ENCODE measurements at regions not wholly inside any gene's neighbourhood (a gene's known extent, or its start where the extent isn't known, plus 50 kb on each side); places are given as distances from the start of the nearest gene placed in this dataset.

DNA sequence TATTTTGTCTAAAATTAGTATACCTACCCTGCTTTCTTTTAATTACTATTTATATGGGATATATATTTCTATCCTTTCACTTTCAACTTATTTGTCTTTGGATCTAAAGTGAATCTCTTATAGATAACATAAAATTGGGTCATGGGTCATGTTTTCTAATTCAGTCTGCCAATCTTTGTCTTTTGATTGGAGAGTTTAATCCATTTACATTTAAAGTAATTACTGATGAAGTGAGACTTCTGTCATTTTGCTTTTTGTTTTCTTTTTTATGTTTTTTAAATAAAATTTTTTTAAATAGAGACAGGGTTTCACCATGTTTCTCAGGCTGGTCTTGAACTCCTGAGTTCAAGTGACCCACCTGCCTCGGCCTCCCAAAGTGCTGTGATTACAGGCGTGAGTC lies 50.5 kb upstream of the PRDM1 start:
- DNase-seq (ENCODE audit: extremely low read depth, low read depth): no peak

DNA sequence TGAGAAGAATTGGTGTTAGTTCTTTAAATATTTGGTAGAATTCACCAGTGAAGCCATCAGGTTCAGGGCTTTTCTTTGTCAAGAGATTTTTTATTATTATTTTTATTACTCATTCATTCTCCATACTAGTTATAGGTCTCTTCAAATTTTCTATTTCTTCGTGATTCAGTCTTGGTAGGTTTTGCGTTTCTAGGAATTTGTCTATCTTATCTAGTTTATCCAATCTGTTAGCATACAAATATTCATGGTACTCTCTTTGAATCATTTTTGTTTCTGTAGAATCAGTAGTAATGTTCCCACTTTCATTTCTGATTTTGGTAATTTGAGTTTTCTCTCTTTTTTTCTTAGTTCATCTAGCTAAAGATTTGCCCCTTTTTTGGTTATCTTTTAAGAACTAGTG lies 52.3 kb upstream of the PRDM1 start:
- DNase-seq (ENCODE audit: extremely low read depth, low read depth): no peak

DNA sequence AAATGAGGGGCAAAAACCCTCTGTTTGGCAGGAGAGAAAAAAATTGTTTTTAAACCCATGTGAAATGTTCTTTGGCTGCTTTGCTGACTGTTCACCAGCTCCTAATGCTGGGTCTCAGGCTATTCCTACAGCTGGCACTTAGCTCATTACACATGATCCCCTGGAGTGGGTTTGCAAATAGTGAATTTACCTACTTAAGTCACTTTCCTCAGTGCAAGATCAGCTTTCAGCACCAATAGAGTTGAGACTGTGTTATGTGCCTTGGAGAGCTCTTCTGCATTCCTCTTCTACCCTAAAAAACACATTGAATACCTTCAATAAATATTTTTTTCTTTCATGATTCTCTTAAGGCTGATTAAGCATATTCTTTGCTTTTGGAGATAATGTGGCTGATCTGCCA lies 58.4 kb upstream of the PRDM1 start:
- no peak for DNase-seq (ENCODE audit: extremely low read depth, low read depth)

DNA sequence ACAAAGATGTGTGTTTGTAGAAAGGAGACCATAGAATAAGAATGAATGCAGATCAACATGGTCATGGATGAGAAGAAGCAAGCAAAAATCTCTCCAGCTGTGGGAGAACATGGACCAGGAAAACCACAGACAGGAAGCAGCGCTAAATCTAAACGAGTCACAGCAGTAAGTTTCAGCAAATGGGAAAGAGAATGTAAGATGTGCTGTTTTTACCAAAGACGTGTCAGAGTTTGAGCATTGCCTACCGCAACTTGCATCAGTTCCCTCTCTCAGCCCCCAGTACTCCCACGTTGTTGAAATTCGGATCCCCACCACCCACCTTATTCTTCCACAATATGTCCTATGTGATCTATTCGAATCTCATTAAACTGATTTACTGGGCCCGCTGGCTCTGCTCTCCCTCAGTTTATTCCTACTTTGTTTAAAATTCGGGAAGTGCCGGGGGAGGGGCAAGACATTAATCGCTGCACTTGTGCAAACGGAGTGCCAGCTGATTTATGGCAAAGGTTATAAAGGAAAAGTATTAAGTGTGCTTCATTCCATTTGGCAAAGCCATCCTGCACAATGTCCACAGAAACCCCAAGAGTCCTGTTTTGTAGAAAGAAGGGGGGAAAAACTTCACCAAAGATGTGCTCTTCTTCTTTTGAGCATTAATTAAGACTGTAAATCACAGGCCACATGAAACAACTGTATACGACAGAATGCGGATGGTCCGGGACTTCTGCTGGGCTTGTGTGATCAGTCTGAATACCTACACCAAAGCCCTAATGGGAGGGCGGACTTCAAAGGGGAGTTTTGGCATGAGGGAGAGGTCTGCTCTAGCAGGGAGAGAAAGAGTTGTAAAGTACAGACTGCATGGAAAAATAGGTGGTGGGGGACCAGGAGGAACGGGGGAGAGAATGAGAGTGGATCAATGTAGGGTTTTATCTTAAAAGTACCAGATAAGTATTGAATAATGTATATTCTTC lies 59.1 kb upstream of the PRDM1 start:
- DNase-seq (ENCODE audit: extremely low read depth, low read depth): no peak

DNA sequence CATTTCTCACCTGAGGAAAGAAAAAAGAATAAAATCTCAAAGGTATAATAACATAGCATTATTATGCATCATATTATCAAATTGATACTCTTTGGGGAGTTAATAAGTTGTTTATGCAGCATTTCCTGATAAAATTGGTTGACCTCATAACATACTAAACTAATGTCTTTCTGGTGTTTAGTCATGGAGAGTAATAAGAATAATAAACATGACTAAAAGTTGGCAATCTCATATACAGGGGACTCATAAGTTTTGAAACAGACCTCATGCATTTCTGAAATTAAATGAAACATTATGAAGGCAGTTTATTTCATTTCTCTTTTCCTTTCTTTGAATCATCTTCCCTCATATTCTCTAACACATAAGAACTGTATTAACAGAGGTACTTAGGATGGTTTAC lies 60.5 kb upstream of the PRDM1 start:
- DNase-seq (ENCODE audit: extremely low read depth, low read depth): no peak

DNA sequence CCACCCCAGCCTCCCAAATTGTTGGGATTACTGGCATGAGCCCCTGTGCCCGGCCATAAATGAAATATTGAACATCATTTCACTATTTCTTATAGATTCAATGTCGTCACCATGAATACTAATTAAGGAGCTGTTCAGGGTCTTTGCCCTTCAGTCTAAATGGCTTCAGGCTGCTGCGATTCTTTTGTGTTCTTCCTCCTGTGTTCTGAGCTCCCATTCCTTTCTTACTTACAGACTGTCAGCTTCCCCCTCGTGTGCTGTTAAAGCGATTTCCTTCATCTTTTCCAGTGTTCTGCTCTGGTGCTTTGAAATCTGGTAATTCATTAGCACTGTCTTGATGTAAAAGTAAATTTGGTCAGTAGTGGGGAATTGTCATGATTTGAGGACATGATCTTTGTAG lies 63.3 kb upstream of the PRDM1 start:
- DNase-seq (ENCODE audit: extremely low read depth, low read depth): no peak

DNA sequence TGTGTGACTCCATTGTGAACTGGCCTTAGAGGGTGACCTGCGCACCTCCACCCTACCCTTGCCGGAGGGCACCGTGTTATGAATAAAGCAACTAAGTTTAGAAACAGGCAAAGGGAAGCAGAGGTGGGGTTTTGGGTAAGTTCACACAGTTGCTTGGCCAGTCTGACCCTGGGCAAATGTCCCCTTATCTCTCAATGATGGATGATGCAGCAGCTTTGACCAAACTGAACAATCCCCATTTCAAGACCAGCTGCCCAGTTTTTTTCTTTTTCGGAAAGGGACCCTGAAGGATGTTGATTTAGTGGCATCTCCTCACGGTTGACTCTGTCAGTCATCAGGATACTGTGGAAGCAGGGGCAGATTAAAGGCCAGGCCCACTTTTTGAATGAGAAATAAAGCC lies 68.7 kb upstream of the PRDM1 start:
- DNase-seq (ENCODE audit: extremely low read depth, low read depth): no peak

DNA sequence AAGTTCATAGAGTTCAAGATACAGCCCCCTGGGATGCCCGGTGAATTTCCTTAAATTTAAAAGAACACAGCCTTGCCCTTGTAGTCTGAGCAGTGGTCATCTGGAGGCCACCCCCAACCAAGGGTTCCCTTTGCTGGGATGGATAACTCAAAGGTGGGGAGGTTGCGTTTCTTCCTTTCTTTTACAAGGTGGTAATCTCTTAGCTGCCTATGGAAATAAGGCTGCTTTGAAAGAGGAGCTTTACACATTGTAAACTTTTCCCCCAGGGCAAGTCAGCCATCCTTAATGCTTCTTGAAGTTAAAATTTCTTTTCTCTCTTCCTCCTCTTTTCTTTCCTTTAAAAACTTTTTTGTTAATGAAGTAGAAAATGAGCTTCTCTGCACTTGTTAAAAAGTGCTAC lies 71.2 kb upstream of the PRDM1 start:
- DNase-seq (ENCODE audit: extremely low read depth, low read depth): no peak

DNA sequence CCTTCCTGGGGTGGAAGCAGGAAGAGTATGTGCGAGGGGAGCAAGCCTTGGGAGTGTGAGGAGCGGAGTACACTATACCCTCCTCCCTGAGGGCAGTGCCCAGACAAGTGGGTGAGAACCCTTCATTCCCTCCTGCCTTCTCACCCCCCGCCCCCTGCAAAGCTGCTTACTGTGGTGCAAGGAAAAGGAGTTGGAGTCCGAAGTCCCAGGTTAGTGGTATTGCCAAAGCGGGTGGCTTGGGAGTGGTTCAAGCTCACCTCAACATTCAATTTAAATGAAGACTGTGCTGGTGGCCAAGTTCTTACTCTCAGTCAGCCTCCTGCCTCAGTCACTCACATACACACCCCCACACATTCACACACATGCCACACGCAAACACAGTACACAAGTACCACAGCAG lies 74.7 kb upstream of the PRDM1 start:
- no peak for DNase-seq (ENCODE audit: extremely low read depth, low read depth)

DNA sequence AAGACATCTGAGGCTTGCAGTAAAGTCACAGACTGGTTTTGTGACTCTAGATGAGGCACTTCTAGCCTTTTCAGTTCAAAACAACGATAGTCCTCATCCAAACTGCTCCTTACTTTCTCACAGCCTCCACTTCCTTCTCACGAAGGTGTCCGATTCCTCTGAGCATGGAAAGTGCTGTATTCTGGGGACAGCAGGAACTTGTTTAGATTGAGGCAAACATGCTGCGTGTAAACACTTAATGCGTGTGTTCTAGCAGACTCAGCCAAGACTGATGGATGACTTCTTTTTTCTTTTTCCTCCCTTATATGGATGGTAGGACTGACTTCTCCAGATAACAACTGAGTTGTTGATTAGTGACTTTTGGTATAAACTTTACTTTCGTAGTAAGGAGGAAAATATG lies 80.2 kb upstream of the PRDM1 start:
- no peak for DNase-seq (ENCODE audit: extremely low read depth, low read depth)

DNA sequence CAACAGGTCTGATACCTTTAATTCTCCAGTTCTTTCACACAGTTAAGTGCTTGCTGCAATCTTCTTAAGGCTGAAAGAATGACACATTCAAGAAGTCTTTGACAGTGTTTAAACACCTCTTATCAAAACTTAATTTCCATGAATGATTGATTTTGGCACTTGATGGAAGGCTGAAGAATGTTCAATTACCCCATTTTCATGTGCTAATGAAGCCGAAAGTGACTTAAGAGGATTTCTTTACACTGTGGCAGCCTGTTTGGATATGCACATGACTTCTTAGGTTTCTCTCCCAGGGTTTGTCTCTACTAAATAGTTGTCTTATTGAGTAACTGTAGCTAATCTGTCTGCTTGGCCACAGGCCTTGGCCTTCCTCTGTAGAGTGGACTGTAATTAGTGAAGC lies 81.1 kb upstream of the PRDM1 start:
- DNase-seq (ENCODE audit: extremely low read depth, low read depth): no peak

DNA sequence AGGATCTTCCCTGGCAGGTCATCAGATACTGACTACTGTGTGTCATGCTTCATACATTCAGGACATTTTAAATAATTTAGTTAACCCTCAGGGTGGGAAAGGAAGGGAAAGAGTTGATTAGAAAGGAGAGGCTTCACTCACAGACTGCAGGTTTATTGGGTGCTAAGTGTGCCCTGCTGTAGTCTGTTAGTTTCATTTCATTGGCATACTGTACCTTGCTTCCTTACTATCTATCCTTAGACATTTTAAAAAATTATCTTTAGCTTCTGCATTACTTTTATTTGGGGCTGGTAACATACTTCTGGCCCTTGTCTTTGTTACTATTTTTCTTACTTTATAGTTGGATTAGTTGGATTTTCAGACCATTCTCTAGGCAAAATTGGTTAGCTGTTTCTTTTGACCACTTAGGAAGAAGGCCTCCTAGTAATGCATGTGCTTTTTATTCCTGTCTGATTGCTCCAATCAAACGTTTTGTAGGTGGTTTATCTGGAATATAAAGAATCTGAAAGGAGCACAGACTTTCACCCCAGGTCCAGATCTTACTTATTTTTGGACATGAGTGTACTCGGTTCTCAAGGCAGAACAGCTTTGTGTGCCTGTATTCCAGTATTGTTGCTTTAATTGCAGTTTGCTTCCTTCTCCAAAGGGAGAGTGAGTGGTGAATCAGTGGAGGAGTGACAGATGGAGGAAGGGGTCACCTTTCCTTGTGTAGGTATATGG lies 82.7 kb upstream of the PRDM1 start:
- DNase-seq (ENCODE audit: extremely low read depth, low read depth): no peak

DNA sequence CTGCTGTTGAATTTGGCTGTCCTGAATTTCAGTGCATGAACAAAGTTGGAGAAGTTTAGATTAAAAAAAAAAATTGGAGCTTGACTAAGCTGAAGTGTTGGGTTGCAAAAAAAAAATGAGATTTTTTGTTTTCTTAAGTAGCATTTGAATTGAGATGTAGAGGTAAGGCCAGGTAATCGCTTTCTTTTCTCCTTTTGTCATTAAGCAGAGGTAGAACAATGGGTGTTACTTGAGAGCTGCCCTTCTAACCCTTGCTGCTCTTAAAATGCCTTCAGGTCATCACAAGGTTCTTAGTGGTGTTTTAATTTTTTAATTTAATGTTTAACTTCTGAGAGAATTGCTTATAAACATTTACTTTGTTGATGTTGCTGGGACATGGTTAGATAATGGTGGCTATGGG lies 84.1 kb upstream of the PRDM1 start:
- DNase-seq (ENCODE audit: extremely low read depth, low read depth): no peak

DNA sequence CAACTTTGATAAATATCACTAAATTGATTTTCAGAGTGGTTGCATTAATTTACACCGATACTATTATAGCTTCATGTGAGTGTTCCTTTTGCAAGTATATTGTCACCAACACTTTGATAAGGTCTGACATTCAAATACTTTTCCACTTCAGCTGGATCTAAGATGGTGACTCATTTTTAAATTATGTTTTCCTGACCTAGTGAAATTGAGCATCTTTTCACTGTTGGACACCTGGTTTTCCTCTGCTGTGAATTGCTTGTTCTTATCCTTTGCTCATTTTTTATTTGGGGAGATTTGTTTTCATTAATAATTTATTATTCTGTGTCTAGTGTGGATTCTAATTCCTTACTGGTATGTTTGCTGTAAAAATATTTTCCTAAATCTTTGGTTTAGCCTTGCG lies 85.2 kb upstream of the PRDM1 start:
- no peak for DNase-seq (ENCODE audit: extremely low read depth, low read depth)

DNA sequence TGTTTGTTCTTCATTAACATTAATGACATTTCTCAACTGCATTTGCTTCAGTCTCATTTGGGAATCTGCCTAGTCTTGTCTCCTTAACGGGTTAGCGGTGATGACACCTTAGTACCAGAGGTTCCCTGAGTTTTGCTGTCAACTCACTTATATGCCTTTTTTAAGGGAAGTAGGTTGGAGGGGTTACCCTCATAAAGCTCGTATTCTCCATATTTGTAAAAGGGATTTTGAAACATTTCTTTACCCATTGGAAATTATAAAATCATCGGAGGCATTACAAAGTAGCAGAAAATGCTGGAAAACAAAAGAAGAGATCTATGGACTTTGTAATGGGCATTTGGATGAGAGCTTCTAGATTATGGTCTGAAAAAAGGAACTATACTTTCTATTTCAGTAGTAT lies 88.7 kb upstream of the PRDM1 start:
- DNase-seq (ENCODE audit: extremely low read depth, low read depth): no peak

DNA sequence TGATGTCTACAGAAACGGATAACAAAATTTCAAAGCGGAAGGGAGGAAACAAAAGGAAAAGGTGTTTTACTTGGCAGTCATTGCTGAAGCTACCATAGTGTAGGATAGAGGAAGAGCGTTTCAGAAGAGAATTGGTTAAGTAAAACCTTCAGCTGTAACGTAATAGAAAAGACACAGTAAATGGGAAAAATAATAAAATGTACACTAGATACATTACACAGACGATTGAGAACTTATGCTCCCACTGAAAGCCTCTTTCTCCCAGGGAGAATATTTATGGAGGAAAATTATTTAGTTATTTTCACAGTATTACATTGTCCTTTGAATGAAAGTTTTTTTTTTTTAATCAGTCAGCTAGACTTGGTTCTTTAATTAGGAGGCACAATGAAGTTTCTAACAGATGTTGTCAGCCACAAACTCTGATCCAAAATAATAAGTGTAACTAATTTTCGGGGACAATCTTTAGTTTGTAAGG lies 90.7 kb upstream of the PRDM1 start:
- DNase-seq (ENCODE audit: extremely low read depth, low read depth): no peak

DNA sequence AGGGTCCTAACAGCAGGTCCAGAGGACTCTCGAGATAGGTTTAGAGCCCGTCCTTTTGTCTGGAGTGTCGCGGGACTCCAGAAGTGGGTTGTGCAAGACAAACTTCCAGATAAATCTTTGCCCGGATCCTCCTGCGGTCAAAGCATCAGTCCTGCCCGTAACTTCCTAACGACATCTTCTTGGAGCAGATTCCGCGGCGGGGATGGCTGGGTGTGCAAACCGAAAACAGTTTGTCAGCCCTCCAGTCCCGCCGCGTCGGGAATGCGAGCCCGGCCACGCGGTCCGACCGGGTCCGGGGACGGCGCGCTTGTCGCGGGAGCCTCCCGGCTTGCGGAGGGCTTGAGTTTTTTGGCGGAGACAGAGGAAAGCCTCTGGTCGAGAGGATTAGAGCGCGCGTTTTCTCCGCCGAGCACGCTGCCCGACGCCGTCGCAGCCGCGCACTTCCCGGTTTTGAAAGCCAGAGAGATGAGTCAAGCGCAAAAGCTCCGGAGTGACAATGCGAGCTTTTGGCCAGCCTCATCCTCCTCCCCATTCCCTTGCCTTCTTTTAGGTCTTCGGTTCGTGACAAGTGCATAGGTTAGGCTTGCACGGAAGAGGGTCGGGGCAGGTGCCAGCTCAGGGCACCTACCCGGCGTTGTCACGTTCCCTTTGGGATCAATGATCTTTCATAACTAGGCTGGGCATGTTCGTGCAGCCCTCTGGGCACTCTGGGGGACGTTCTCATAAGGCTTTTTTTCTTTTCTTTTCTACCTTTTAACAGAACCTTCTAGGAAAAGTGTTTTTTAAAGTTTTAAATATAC lies 91.3 kb upstream of the PRDM1 start:
- peak; percentile 21 for DNase-seq (ENCODE audit: extremely low read depth, low read depth)

DNA sequence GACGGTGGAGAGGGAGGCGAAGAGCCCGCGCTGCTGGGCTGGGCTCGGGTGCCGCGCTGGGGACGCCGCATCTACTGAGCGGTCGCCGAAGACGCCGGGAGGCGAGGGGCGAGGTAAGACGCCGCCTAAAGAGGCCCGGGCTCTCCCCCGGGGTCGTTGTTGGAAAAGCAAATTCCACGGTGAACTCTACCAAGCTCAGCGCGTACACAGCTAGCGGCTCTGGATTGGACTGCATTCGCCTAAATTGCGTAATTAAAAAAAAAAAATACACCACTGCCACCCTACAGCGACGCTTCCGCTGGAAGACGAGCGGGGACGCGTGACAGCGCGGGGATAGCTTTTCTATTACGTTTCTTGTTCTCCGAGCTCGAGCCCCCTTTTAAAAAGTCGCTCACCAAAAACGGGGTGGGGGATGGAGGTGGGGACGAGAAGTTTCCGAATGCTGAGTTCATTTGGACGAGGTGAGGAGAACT lies 92.0 kb upstream of the PRDM1 start:
- peak; percentile 27 for DNase-seq (ENCODE audit: extremely low read depth, low read depth)

DNA sequence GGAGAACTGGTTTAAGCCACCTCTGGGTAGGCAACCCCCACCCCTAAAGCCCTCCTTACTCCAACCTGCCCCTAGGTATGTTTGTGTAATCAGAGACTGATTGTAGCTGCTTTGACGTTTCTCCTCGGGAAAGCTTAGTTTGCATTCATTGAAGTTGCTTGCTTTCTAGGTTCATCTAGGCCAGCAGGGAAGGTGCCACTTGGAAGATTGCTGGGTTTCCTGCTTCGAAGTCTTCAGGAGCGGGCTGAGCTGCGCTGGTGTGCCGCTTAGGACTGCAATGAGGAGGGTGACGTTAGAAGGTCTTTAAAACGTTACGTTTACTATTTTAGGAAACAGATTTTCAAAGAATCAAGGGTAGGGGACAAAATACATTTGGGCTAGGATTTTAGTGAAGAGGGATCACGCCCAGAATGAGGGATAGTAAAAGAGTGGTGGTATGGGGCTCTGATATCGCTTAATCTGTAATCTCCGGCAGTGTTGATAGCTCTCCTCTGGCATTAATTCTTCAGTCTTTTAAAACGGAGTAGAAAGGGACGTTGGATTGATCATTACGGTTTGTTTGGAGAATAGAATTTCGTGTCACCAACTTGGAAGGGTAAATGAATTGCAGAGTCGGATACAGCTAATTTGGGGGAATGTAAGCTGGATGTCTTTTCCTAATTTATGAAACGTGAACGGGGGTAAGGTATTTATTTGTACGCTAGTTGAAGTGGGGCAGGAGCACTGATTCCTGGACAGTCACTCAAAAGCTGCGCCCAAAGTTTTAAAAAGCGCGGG lies 92.6 kb upstream of the PRDM1 start:
- no peak for DNase-seq (ENCODE audit: extremely low read depth, low read depth)

DNA sequence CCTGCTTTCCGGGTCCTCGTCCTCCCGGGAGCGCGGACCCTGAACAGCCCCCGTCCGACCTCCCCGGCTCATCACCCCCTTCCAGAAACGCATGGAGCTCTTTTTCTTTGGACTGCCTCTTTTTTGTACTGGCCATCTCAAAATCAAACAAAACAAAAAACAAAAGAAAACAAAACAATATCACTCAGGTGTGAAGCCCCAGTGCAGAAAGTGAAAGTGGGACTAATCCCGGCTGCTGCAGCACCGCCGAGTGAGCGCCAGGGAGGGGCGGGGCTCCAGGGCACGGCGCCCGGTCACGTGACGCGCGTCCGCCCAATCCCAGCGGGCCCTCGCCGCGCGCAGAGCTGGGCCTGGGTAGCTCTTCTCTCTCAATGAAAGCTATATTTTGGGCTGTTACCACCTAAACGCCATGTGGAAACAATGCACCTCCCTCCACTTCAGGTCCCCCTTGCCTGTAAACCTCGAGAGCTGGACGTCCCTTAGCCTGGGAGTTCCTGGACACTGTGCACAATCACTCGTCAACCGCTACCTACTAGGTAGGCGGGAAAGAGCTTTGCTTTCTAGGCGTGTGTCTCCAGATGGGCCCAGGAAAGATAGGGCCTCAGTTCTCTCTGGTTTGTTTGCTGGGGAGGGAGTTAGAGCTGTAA lies 93.7 kb upstream of the PRDM1 start:
- DNase-seq (ENCODE audit: extremely low read depth, low read depth): peak; percentile 59
